ENCODE measurements at regions not wholly inside any gene's neighbourhood (a gene's known extent, or its start where the extent isn't known, plus 50 kb on each side); places are given as distances from the start of the nearest gene placed in this dataset.

- no peak for TF ChIP-seq CTCF (IDR thresholded peaks at IDR 0.05; ENCODE audit: control extremely low read depth, extremely low read depth, low read depth, missing control alignments)
- POLR2A ChIA-PET: no interaction called here
- DNase-seq (ENCODE audit: extremely low spot score): no peak
- CTCF ChIA-PET: no interaction called here
Observed at GRCh38 chr4:95610061-95610569, 61.3 kb upstream of the UNC5C start.

GRCh38 chr4:95606739-95607138 is 58.0 kb upstream of the UNC5C start:
- POLR2A ChIA-PET: no interaction called here
- no peak for DNase-seq (ENCODE audit: extremely low spot score)
- TF ChIP-seq CTCF (IDR thresholded peaks at IDR 0.05; ENCODE audit: control extremely low read depth, extremely low read depth, low read depth, missing control alignments): no peak
- CTCF ChIA-PET: no interaction called here

GRCh38 chr4:95603393-95603792 is 54.6 kb upstream of the UNC5C start:
- no peak for TF ChIP-seq CTCF (IDR thresholded peaks at IDR 0.05; ENCODE audit: control extremely low read depth, extremely low read depth, low read depth, missing control alignments)
- DNase-seq (ENCODE audit: extremely low spot score): no peak
- CTCF ChIA-PET: no interaction called here
- POLR2A ChIA-PET: no interaction called here

- no peak for DNase-seq (ENCODE audit: extremely low spot score)
- CTCF ChIA-PET: no interaction called here
- no peak for TF ChIP-seq CTCF (IDR thresholded peaks at IDR 0.05; ENCODE audit: control extremely low read depth, extremely low read depth, low read depth, missing control alignments)
- POLR2A ChIA-PET: no interaction called here
Observed at GRCh38 chr4:95602872-95603271, 54.1 kb upstream of the UNC5C start.

GRCh38 chr4:95601356-95601755 is 52.6 kb upstream of the UNC5C start:
- TF ChIP-seq CTCF (IDR thresholded peaks at IDR 0.05; ENCODE audit: control extremely low read depth, extremely low read depth, low read depth, missing control alignments): no peak
- DNase-seq (ENCODE audit: extremely low spot score): no peak
- CTCF ChIA-PET: interaction anchor here (1.3 kb wide), 1 partner anchor 15 kb away, joined by 3 read pairs; no protein-coding TSS in a partner anchor
- POLR2A ChIA-PET: no interaction called here

- DNase-seq (ENCODE audit: extremely low spot score): peak; percentile 8
- no peak for TF ChIP-seq CTCF (IDR thresholded peaks at IDR 0.05; ENCODE audit: control extremely low read depth, extremely low read depth, low read depth, missing control alignments)
- ChIA-PET CTCF (interaction anchor here (1.0 to 1.3 kb wide), 2 partner anchors 16 to 30 kb away, joined by 3 read pairs; no protein-coding TSS in a partner anchor), POLR2A (no interaction called here)
Observed at GRCh38 chr4:95599777-95600400, 51.1 kb upstream of the UNC5C start.

Data from GM10248 (cell line).